ENCODE measurements at regions not wholly inside any gene's neighbourhood (a gene's known extent, or its start where the extent isn't known, plus 50 kb on each side); places are given as distances from the start of the nearest gene placed in this dataset.

GRCh38 chr14:62162998-62163589, 400.9 kb downstream of the SNAPC1 start:
- Mint-ChIP-seq H3K4me3 (no peak overlapping the region), H3K4me1 (no peaks in the 10 kb centered on the region), H3K36me3 (ENCODE audit: low read depth) (no peaks in the 10 kb centered on the region), H3K27me3 (ENCODE audit: low read depth) (peaks cover 49% of the 10 kb centered on the region), H3K9me3 (no peaks in the 10 kb centered on the region), H3K27ac (ENCODE audit: unreplicated experiment) (no peak overlapping the region)
- TF ChIP-seq, protein P1, sequence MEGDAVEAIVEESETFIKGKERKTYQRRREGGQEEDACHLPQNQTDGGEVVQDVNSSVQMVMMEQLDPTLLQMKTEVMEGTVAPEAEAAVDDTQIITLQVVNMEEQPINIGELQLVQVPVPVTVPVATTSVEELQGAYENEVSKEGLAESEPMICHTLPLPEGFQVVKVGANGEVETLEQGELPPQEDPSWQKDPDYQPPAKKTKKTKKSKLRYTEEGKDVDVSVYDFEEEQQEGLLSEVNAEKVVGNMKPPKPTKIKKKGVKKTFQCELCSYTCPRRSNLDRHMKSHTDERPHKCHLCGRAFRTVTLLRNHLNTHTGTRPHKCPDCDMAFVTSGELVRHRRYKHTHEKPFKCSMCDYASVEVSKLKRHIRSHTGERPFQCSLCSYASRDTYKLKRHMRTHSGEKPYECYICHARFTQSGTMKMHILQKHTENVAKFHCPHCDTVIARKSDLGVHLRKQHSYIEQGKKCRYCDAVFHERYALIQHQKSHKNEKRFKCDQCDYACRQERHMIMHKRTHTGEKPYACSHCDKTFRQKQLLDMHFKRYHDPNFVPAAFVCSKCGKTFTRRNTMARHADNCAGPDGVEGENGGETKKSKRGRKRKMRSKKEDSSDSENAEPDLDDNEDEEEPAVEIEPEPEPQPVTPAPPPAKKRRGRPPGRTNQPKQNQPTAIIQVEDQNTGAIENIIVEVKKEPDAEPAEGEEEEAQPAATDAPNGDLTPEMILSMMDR (conservative IDR thresholded peaks at IDR 0.05): peak; percentile 89
- DNase-seq (ENCODE audit: low read depth, low spot score): peak; percentile 28

GRCh38 chr14:62168564-62169155, 406.4 kb downstream of the SNAPC1 start:
- H3K4me1 Mint-ChIP-seq: no peaks in the 10 kb centered on the region
- no peak overlapping the region for H3K4me3 Mint-ChIP-seq
- no peaks in the 10 kb centered on the region for H3K36me3 Mint-ChIP-seq (ENCODE audit: low read depth)
- TF ChIP-seq, protein P1 (conservative IDR thresholded peaks at IDR 0.05): peak; percentile 28
- H3K9me3 Mint-ChIP-seq: no peaks in the 10 kb centered on the region
- peaks cover 28% of the 10 kb centered on the region for H3K27me3 Mint-ChIP-seq (ENCODE audit: low read depth)
- no peak overlapping the region for H3K27ac Mint-ChIP-seq (ENCODE audit: unreplicated experiment)
- no peak for DNase-seq (ENCODE audit: low read depth, low spot score)

DNA sequence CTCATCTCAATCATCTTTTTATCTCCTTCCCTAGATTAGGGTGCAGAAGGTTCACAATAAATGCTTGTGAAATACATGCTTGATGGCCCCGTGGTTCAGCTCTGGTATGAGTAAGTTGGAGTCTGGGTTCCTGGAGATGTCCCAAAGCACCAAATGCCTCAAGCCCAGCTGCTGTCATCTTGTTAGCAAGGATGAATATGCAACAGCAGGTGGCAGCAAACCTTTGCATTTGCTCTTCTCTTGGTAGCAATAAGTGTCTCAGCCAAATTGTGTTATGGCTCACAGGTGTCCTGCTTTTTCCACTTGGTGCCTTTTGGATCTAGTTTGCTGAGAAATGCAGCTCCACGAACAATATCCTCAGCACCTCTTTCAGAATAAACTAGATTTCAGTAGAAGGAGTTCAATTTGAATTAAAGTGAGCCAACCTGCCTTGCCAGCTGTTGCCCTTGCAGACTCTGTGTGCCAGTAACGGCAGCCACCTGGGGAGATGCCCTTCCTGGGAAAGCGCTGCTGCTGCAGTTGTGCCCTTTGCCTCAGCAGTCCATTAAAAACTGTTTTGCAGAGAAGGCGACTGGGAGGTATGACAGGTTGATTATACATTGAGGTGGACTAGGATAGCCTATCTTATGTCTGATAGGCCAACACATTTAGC, 417.3 kb downstream of the SNAPC1 start:
- Mint-ChIP-seq H3K4me3 (no peak overlapping the region), H3K9me3 (no peaks in the 10 kb centered on the region), H3K4me1 (no peaks in the 10 kb centered on the region), H3K27ac (ENCODE audit: unreplicated experiment) (no peak overlapping the region), H3K27me3 (ENCODE audit: low read depth) (peaks cover 12% of the 10 kb centered on the region), H3K36me3 (ENCODE audit: low read depth) (no peaks in the 10 kb centered on the region)
- peak; percentile 44 for DNase-seq (ENCODE audit: low read depth, low spot score)
- TF ChIP-seq, protein P1 (conservative IDR thresholded peaks at IDR 0.05): peak; percentile 83

- Mint-ChIP-seq H3K9me3 (no peaks in the 10 kb centered on the region), H3K27me3 (ENCODE audit: low read depth) (peaks cover 12% of the 10 kb centered on the region), H3K27ac (ENCODE audit: unreplicated experiment) (no peak overlapping the region), H3K4me1 (no peaks in the 10 kb centered on the region), H3K4me3 (no peak overlapping the region), H3K36me3 (ENCODE audit: low read depth) (no peaks in the 10 kb centered on the region)
- DNase-seq (ENCODE audit: low read depth, low spot score): no peak
- TF ChIP-seq, protein P1 (conservative IDR thresholded peaks at IDR 0.05): no peak
Measured at GRCh38 chr14:62181591-62181990, 419.4 kb downstream of the SNAPC1 start.

DNA sequence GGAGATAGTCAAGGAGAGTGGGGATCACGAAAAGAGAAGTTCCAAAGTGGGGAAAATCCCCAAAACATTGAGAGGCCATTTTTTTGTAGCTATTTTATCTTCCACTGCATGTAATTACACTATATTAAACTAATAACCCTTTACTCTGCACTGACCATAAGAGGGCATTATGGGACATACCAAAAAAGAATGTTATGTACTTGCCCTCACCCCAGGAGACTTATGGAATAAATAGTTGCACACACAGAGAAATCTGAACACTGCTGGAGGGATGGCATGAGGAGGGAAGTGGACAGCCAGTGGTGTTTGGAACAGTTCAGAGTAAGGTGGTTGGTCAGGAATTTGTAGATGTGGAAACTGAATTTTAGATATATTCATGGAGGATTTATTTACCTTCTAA, 422.9 kb downstream of the SNAPC1 start:
- Mint-ChIP-seq H3K27ac (ENCODE audit: unreplicated experiment) (no peak overlapping the region), H3K27me3 (ENCODE audit: low read depth) (peaks cover 16% of the 10 kb centered on the region)

More for the DNA sequence above, 422.9 kb downstream of the SNAPC1 start:
- Mint-ChIP-seq H3K36me3 (ENCODE audit: low read depth) (no peaks in the 10 kb centered on the region), H3K9me3 (no peaks in the 10 kb centered on the region), H3K4me1 (no peaks in the 10 kb centered on the region), H3K4me3 (no peak overlapping the region)
- DNase-seq (ENCODE audit: low read depth, low spot score): no peak
- TF ChIP-seq, protein P1 (conservative IDR thresholded peaks at IDR 0.05): no peak

Data from neural crest cell (in vitro differentiated cells).